ENCODE measurements at regions not wholly inside any gene's neighbourhood (a gene's known extent, or its start where the extent isn't known, plus 50 kb on each side); places are given as distances from the start of the nearest gene placed in this dataset.

DNA sequence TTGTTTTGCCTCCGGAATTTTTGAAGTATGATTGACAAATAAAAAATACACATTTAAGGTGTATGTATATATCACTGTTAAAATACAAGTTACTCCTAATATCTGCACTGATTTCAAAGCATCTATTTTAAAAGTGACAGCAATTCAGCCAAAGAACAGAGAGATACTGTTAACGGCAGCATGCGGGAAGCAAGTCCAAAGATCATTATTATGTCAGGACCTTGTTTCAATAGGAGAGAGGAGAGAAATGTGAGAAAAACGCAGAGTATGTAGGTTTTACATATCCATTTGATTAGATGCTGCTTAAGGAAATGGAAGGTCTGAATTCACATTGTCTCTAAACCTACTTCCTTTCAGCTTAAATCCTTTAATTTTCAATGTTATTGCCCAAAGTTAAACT lies 545.5 kb upstream of the SLC8A1 start:
- H3K4me2 ChIP-seq (ENCODE audit: control insufficient read depth, insufficient read depth) = no peak overlapping the region
- no peaks in the 10 kb centered on the region for H3K4me1 ChIP-seq (ENCODE audit: control insufficient read depth, insufficient read depth, low read length)
- no peaks in the 10 kb centered on the region for H3K9me3 ChIP-seq (replicated peaks; ENCODE audit: control insufficient read depth, insufficient read depth, low read length)
- no peaks in the 10 kb centered on the region for H4K20me1 ChIP-seq (ENCODE audit: control insufficient read depth, insufficient read depth)
- H3K79me2 ChIP-seq (ENCODE audit: control insufficient read depth, insufficient read depth, low read length) = no peaks in the 10 kb centered on the region
- H2AFZ ChIP-seq (ENCODE audit: control insufficient read depth, low read depth, low read length) = no peak overlapping the region
- POLR2A ChIA-PET = no interaction called here
- H3K36me3 ChIP-seq (ENCODE audit: control insufficient read depth in 2 of 2, insufficient read depth in 2 of 2, low read length in 1 of 2) = no peaks in the 10 kb centered on the region
- SMC1A ChIA-PET (ENCODE audit: uncharacterized antibody, unreplicated experiment) = no interaction called here
- no TSS peak for BruUV-seq (replicated peaks)
- TF ChIP-seq WRNIP1 (IDR thresholded peaks at IDR 0.05; ENCODE audit: borderline replicate concordance, low read depth, low read length) = no peak
- TF ChIP-seq RUNX3 (IDR thresholded peaks at IDR 0.05; ENCODE audit: low read length) = no peak
- TF ChIP-seq SREBF1 (IDR thresholded peaks at IDR 0.05; ENCODE audit: low read length) = no peak
- no peak for TF ChIP-seq CREM (IDR thresholded peaks at IDR 0.05; ENCODE audit: low read depth)
- TF ChIP-seq, protein P1, sequence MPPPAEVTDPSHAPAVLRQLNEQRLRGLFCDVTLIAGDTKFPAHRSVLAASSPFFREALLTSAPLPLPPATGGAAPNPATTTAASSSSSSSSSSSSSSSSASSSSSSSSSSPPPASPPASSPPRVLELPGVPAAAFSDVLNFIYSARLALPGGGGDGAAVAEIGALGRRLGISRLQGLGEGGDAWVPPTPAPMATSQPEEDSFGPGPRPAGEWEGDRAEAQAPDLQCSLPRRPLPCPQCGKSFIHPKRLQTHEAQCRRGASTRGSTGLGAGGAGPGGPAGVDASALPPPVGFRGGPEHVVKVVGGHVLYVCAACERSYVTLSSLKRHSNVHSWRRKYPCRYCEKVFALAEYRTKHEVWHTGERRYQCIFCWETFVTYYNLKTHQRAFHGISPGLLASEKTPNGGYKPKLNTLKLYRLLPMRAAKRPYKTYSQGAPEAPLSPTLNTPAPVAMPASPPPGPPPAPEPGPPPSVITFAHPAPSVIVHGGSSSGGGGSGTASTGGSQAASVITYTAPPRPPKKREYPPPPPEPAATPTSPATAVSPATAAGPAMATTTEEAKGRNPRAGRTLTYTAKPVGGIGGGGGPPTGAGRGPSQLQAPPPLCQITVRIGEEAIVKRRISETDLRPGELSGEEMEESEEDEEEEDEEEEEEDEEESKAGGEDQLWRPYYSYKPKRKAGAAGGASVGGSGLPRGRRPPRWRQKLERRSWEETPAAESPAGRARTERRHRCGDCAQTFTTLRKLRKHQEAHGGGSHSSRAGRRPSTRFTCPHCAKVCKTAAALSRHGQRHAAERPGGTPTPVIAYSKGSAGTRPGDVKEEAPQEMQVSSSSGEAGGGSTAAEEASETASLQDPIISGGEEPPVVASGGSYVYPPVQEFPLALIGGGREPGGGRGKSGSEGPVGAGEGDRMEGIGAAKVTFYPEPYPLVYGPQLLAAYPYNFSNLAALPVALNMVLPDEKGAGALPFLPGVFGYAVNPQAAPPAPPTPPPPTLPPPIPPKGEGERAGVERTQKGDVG (CRISPR knock-in tag; IDR thresholded peaks at IDR 0.05) = no peak
- TF ChIP-seq ZNF274 (IDR thresholded peaks at IDR 0.05; ENCODE audit: insufficient read depth, insufficient read length) = no peak
- no peak for TF ChIP-seq ASH2L (IDR thresholded peaks at IDR 0.05; ENCODE audit: borderline replicate concordance, low read depth)
- no peak for TF ChIP-seq POLR2A (IDR thresholded peaks at IDR 0.05; ENCODE audit: low read depth, low read length)
- TF ChIP-seq, protein P2, sequence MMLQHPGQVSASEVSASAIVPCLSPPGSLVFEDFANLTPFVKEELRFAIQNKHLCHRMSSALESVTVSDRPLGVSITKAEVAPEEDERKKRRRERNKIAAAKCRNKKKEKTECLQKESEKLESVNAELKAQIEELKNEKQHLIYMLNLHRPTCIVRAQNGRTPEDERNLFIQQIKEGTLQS (IDR thresholded peaks at IDR 0.05; ENCODE audit: borderline replicate concordance, extremely low read depth, low read depth, low read length) = no peak
- TF ChIP-seq ZNF622 (IDR thresholded peaks at IDR 0.05) = no peak
- TF ChIP-seq MXI1 (IDR thresholded peaks at IDR 0.05; ENCODE audit: low read depth, low read length) = no peak
- TF ChIP-seq MTA2 (IDR thresholded peaks at IDR 0.05; ENCODE audit: low read depth) = no peak
- TF ChIP-seq PAX5 (IDR thresholded peaks at IDR 0.05; ENCODE audit: borderline replicate concordance, low read depth, low read length) = no peak
- H3K4me3 ChIP-seq = no peak overlapping the region
- DNase-seq (ENCODE audit: low read depth, low spot score) (no peak), ATAC-seq (no peak), FAIRE-seq (no peak)
- no peak overlapping the region for H3K9ac ChIP-seq (ENCODE audit: control insufficient read depth, insufficient read depth, low read length)
- WGBS (ENCODE audit: insufficient coverage, insufficient replicate concordance, low lambda C conversion rate, missing lambda C conversion rate) = 51% methylated on average over 4 of the region's 4 CpGs
- in situ Hi-C loops (cut with MboI) (no loop called here), intact Hi-C loops (cut with micrococcal nuclease; ENCODE audit: unreplicated experiment) (no loop called here)
- RAD21 ChIA-PET (ENCODE audit: unreplicated experiment) = no interaction called here
- no peaks in the 10 kb centered on the region for H3K27me3 ChIP-seq (replicated peaks in 1 of 2; ENCODE audit: control insufficient read depth in 2 of 2, insufficient read depth in 2 of 2, low read length in 1 of 2)
- CTCF ChIA-PET = no interaction called here
- H3K27ac ChIP-seq (ENCODE audit: control insufficient read depth, insufficient read depth) = no peak overlapping the region

Data from GM12878 (cell line).